SK-N-SH (cell line): ENCODE measurements at regions not wholly inside any gene's neighbourhood (a gene's known extent, or its start where the extent isn't known, plus 50 kb on each side); places are given as distances from the start of the nearest gene placed in this dataset.

Experiments used
- CTCF ChIA-PET: fragments of 300-600, 350-600 bp; formaldehyde crosslinking; extraction: SDS; loops from one replicate; lab custom pipeline; 2021; lab: Yijun Ruan, JAX
- POLR2A ChIA-PET: fragments of 350-600 bp; sonication (Branson Sonifier 250); formaldehyde crosslinking; extraction: SDS; loops from one replicate; lab custom pipeline; 2020; ENCODE audit warnings: antibody characterized with exemption, inconsistent platforms; lab: Yijun Ruan, JAX
- DNase-seq: peaks from one replicate; pipeline ENCODE4 v3.0.0; 2012
- H2AFZ ChIP-seq: fragments of 200-600 bp; sonication (generic); 2 replicates; pipeline ENCODE4 v1.8.1; 2016; ENCODE audit warnings: antibody characterized with exemption, mild to moderate bottlenecking, low read depth
- H3F3A ChIP-seq: fragments of 200-600 bp; sonication (generic); replicated peaks from 2 replicates; pipeline ENCODE3; 2016; ENCODE audit warnings: antibody characterized with exemption, mild to moderate bottlenecking; ENCODE audit not compliant: insufficient read depth
- H3K27ac ChIP-seq, 2 experiments: fragments of 200-500 bp in 1 of 2; fragments of 200-600 bp in 1 of 2; sonication (Bioruptor generic) in 1 of 2; sonication (generic), shearing (Covaris generic) in 1 of 2; 2 replicates each; pipeline versions ENCODE4 v1.5.1 to v1.6.1; 2014 to 2016; ENCODE audit warnings: low read depth in 2 of 2, inconsistent platforms in 1 of 2, low read length in 1 of 2, mild to moderate bottlenecking in 1 of 2, mixed read lengths in 1 of 2
- H3K27me3 ChIP-seq: fragments of 200-600 bp; sonication (generic), shearing (Covaris generic); 2 replicates; pipeline ENCODE4 v1.6.1; 2016; ENCODE audit warnings: mixed run types; ENCODE audit not compliant: insufficient read depth
- H3K36me3 ChIP-seq, 2 experiments: fragments of 200-500 bp in 1 of 2; fragments of 200-600 bp in 1 of 2; sonication (Bioruptor generic) in 1 of 2; sonication (generic) in 1 of 2; replicated peaks in 1 of 2; 2 replicates each; pipeline versions ENCODE3 to v1.5.1; 2014 to 2016; ENCODE audit warnings: low read length in 1 of 2, mild to moderate bottlenecking in 1 of 2; ENCODE audit not compliant: insufficient read depth in 2 of 2, control insufficient read depth in 1 of 2
- H3K4me1 ChIP-seq, 2 experiments: fragments of 200-500 bp in 1 of 2; fragments of 200-600 bp in 1 of 2; sonication (Bioruptor generic) in 1 of 2; sonication (generic), shearing (Covaris generic) in 1 of 2; 2 replicates each; pipeline versions ENCODE4 v1.5.1 to v1.6.1; 2014 to 2016; ENCODE audit warnings: low read depth in 1 of 2, low read length in 1 of 2, mixed run types in 1 of 2; ENCODE audit not compliant: insufficient read depth in 2 of 2, control insufficient read depth in 1 of 2
- H3K4me2 ChIP-seq: fragments of 200-600 bp; sonication (generic), shearing (Covaris generic); 2 replicates; pipeline ENCODE4 v1.6.1; 2017; ENCODE audit warnings: mixed run types
- H3K4me3 ChIP-seq, 2 experiments: fragments of 200-500 bp in 1 of 2; fragments of 200-600 bp in 1 of 2; sonication (Bioruptor generic) in 1 of 2; sonication (generic), shearing (Covaris generic) in 1 of 2; 2 replicates each; pipeline versions ENCODE4 v1.5.1 to v1.8.1; 2014 to 2016; ENCODE audit warnings: low read depth in 2 of 2, inconsistent platforms in 1 of 2, low read length in 1 of 2, mild to moderate bottlenecking in 1 of 2, mixed read lengths in 1 of 2, moderate library complexity in 1 of 2
- H3K79me2 ChIP-seq: fragments of 200-600 bp; sonication (generic); 2 replicates; pipeline ENCODE4 v1.8.1; 2017; ENCODE audit warnings: mild to moderate bottlenecking; ENCODE audit not compliant: insufficient read depth
- H3K9ac ChIP-seq: fragments of 200-600 bp; sonication (generic); 2 replicates; pipeline ENCODE4 v1.6.1; 2017; ENCODE audit warnings: mixed run types
- H3K9me2 ChIP-seq: fragments of 200-600 bp; sonication (generic); 2 replicates; pipeline ENCODE4 v1.6.1; 2017; ENCODE audit warnings: mixed run types
- H3K9me3 ChIP-seq: fragments of 200-600 bp; sonication (generic); 2 replicates; pipeline ENCODE4 v1.6.1; 2017; ENCODE audit warnings: mixed run types, mild to moderate bottlenecking, moderate library complexity
- H4K20me1 ChIP-seq: fragments of 200-600 bp; sonication (generic); 2 replicates; pipeline ENCODE4 v1.6.1; 2017; ENCODE audit warnings: mild to moderate bottlenecking, mixed run types; ENCODE audit not compliant: insufficient read depth
- ELF1 ChIP-seq: IDR thresholded peaks from 2 replicates; pipeline ENCODE4 v1.4.0; 2012
- EP300 ChIP-seq, 2 experiments: IDR thresholded peaks; 2 replicates each; pipeline versions ENCODE4 v1.4.0 to v1.6.1; 2012; ENCODE audit warnings: borderline replicate concordance in 1 of 2, low read depth in 1 of 2, low read length in 1 of 2
- FOXJ3 ChIP-seq: sonication (generic); formaldehyde crosslinking; IDR thresholded peaks from 2 replicates; pipeline ENCODE4 v1.5.1; 2020; ENCODE audit warnings: mild to moderate bottlenecking, missing genetic modification reagents
- GABPA ChIP-seq: IDR thresholded peaks from 2 replicates; pipeline ENCODE4 v1.4.0; 2012; ENCODE audit warnings: low read depth, mild to moderate bottlenecking
- GATA2 ChIP-seq: sonication (generic); formaldehyde crosslinking; IDR thresholded peaks from 2 replicates; pipeline ENCODE4 v1.5.0; 2020; ENCODE audit warnings: mild to moderate bottlenecking, missing genetic modification reagents
- MXI1 ChIP-seq: IDR thresholded peaks from 2 replicates; pipeline ENCODE4 v1.6.1; 2012; ENCODE audit warnings: mild to moderate bottlenecking, low read depth, low read length, improper control_type of control experiment
- NFIC ChIP-seq: IDR thresholded peaks from 2 replicates; pipeline ENCODE4 v1.4.0; 2012; ENCODE audit warnings: borderline replicate concordance
- RFX5 ChIP-seq: IDR thresholded peaks from 2 replicates; pipeline ENCODE4 v1.6.1; 2012; ENCODE audit warnings: mild to moderate bottlenecking, improper control_type of control experiment, low read length
- TEAD4 ChIP-seq: IDR thresholded peaks from 2 replicates; pipeline ENCODE4 v1.4.0; 2012; ENCODE audit warnings: mild to moderate bottlenecking, borderline replicate concordance; ENCODE audit not compliant: insufficient read depth
- whole genome bisulfite sequencing: methylation state at CpG from one replicate; pipeline ENCODE4 v1.1.6; 2017; ENCODE audit warnings: low lambda C conversion rate; 5-methylcytosine and 5-hydroxymethylcytosine counted together
- TF ChIP-seq, protein P1 (sequence below): IDR thresholded peaks from 2 replicates; pipeline ENCODE4 v1.4.0; 2012; ENCODE audit warnings: low read depth, borderline replicate concordance
- TF ChIP-seq, protein P2 (sequence below): IDR thresholded peaks from 2 replicates; pipeline ENCODE4 v1.4.0; 2012; ENCODE audit warnings: low read depth, borderline replicate concordance
- TF ChIP-seq, protein P3 (sequence below): fragments of 150-350 bp; IDR thresholded peaks from 2 replicates; pipeline ENCODE4 v1.6.1; 2016; ENCODE audit warnings: mild to moderate bottlenecking, low read depth, low read length
- TF ChIP-seq, protein P4 (sequence below): fragments of 200-600 bp; sonication (generic); IDR thresholded peaks from 2 replicates; pipeline ENCODE4 v1.6.1; 2017; ENCODE audit warnings: antibody characterized with exemption, mild to moderate bottlenecking, moderate library complexity
- TF ChIP-seq, protein P5 (sequence below): IDR thresholded peaks from 2 replicates; pipeline ENCODE4 v1.4.0; 2012; ENCODE audit warnings: low read depth

DNA sequence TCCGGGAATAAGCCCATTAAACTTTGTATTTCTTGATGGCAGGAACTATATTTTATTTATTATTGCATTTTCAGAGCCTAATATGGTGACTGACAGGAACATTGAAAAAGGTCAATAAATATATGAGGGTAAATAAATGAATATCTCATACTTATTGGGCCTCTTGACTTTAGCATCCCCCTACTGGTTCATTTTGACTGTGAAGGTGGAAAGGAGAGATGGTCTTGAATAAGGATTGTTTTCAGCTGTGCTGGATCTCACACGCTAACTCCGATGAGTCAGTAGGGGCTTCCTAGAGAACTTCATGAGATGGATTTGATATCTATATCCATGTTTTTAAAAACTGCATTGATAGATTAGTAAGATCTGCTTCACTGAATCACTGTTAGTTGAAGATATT lies 1026.0 kb downstream of the REEP3 start:
- Histone ChIP-seq H3K9me3 (no peaks in the 10 kb centered on the region), H3K4me3 (no peak overlapping the region), H3K4me2 (no peak overlapping the region), H2AFZ (no peak overlapping the region), H3K27ac (no peak overlapping the region), H3K4me1 (no peaks in the 10 kb centered on the region), H4K20me1 (no peaks in the 10 kb centered on the region), H3K9ac (no peak overlapping the region), H3K9me2 (no peaks in the 10 kb centered on the region), H3K27me3 (no peaks in the 10 kb centered on the region), H3F3A (no peaks in the 10 kb centered on the region), H3K36me3 (no peaks in the 10 kb centered on the region), H3K79me2 (no peaks in the 10 kb centered on the region)
- WGBS = 71% methylated on average over 3 of the region's 3 CpGs
- TF ChIP-seq, protein P1, sequence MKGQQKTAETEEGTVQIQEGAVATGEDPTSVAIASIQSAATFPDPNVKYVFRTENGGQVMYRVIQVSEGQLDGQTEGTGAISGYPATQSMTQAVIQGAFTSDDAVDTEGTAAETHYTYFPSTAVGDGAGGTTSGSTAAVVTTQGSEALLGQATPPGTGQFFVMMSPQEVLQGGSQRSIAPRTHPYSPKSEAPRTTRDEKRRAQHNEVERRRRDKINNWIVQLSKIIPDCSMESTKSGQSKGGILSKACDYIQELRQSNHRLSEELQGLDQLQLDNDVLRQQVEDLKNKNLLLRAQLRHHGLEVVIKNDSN = no peak
- TF ChIP-seq RFX5 = no peak
- no peak for TF ChIP-seq EP300 (IDR thresholded peaks at IDR 0.05; ENCODE audit: borderline replicate concordance in 1 of 2, low read depth in 1 of 2, low read length in 1 of 2)
- TF ChIP-seq, protein P2, sequence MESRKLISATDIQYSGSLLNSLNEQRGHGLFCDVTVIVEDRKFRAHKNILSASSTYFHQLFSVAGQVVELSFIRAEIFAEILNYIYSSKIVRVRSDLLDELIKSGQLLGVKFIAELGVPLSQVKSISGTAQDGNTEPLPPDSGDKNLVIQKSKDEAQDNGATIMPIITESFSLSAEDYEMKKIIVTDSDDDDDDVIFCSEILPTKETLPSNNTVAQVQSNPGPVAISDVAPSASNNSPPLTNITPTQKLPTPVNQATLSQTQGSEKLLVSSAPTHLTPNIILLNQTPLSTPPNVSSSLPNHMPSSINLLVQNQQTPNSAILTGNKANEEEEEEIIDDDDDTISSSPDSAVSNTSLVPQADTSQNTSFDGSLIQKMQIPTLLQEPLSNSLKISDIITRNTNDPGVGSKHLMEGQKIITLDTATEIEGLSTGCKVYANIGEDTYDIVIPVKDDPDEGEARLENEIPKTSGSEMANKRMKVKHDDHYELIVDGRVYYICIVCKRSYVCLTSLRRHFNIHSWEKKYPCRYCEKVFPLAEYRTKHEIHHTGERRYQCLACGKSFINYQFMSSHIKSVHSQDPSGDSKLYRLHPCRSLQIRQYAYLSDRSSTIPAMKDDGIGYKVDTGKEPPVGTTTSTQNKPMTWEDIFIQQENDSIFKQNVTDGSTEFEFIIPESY = no peak
- TF ChIP-seq, protein P3, sequence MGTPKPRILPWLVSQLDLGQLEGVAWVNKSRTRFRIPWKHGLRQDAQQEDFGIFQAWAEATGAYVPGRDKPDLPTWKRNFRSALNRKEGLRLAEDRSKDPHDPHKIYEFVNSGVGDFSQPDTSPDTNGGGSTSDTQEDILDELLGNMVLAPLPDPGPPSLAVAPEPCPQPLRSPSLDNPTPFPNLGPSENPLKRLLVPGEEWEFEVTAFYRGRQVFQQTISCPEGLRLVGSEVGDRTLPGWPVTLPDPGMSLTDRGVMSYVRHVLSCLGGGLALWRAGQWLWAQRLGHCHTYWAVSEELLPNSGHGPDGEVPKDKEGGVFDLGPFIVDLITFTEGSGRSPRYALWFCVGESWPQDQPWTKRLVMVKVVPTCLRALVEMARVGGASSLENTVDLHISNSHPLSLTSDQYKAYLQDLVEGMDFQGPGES = no peak
- TF ChIP-seq TEAD4 = no peak
- no peak for TF ChIP-seq MXI1
- TF ChIP-seq, protein P4, sequence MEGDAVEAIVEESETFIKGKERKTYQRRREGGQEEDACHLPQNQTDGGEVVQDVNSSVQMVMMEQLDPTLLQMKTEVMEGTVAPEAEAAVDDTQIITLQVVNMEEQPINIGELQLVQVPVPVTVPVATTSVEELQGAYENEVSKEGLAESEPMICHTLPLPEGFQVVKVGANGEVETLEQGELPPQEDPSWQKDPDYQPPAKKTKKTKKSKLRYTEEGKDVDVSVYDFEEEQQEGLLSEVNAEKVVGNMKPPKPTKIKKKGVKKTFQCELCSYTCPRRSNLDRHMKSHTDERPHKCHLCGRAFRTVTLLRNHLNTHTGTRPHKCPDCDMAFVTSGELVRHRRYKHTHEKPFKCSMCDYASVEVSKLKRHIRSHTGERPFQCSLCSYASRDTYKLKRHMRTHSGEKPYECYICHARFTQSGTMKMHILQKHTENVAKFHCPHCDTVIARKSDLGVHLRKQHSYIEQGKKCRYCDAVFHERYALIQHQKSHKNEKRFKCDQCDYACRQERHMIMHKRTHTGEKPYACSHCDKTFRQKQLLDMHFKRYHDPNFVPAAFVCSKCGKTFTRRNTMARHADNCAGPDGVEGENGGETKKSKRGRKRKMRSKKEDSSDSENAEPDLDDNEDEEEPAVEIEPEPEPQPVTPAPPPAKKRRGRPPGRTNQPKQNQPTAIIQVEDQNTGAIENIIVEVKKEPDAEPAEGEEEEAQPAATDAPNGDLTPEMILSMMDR = no peak
- no peak for TF ChIP-seq NFIC
- no peak for TF ChIP-seq GABPA
- no peak for TF ChIP-seq FOXJ3 (CRISPR knock-in tag)
- no peak for TF ChIP-seq GATA2 (CRISPR knock-in tag)
- TF ChIP-seq, protein P5, sequence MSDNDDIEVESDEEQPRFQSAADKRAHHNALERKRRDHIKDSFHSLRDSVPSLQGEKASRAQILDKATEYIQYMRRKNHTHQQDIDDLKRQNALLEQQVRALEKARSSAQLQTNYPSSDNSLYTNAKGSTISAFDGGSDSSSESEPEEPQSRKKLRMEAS = no peak
- TF ChIP-seq ELF1 = no peak
- POLR2A ChIA-PET = no interaction called here
- CTCF ChIA-PET = no interaction called here
- no peak for DNase-seq
